22Rv1 (cell line): ENCODE measurements at regions not wholly inside any gene's neighbourhood (a gene's known extent, or its start where the extent isn't known, plus 50 kb on each side); places are given as distances from the start of the nearest gene placed in this dataset.

Source experiments
- CTCF ChIP-seq: fragments of 450-650 bp; IDR thresholded peaks from 2 replicates; pipeline ENCODE4 v1.5.1; 2017; ENCODE audit warnings: mild to moderate bottlenecking
- ZFX ChIP-seq: fragments of 450-650 bp; IDR thresholded peaks from 2 replicates; pipeline ENCODE4 v1.6.1; 2017; ENCODE audit warnings: antibody characterized with exemption, borderline replicate concordance

GRCh38 chr14:31970744-31971143 lies 106.4 kb upstream of the ARHGAP5 start:
- no peak for TF ChIP-seq CTCF
- no peak for TF ChIP-seq ZFX
